HEK293 (cell line): ENCODE measurements at regions not wholly inside any gene's neighbourhood (a gene's known extent, or its start where the extent isn't known, plus 50 kb on each side); places are given as distances from the start of the nearest gene placed in this dataset.

Source experiments
- CTCF ChIA-PET: fragments of 350-600 bp; formaldehyde crosslinking; extraction: SDS; loops from one replicate; lab custom pipeline; 2021; ENCODE audit warnings: antibody characterized with exemption; lab: Yijun Ruan, JAX
- POLR2A ChIA-PET: fragments of 300-600 bp; formaldehyde crosslinking; extraction: SDS; loops from one replicate; lab custom pipeline; 2020; ENCODE audit warnings: antibody characterized with exemption, inconsistent platforms; lab: Yijun Ruan, JAX
- H3K27ac ChIP-seq: fragments of 200-500 bp; sonication (Bioruptor generic); 2 replicates; pipeline ENCODE4 v1.5.1; 2014; ENCODE audit warnings: low read depth, low read length, control low read depth, inconsistent platforms; ENCODE audit errors: extremely low read depth
- H3K36me3 ChIP-seq, 2 experiments: fragments of 200-500 bp in 1 of 2; sonication (Bioruptor generic) in 1 of 2; 1 replicate in 1 of 2; 2 replicates in 1 of 2; pipeline ENCODE4 v1.5.1; 2014 to 2017; ENCODE audit warnings: inconsistent platforms in 2 of 2, low read length in 2 of 2; ENCODE audit not compliant: control insufficient read depth in 2 of 2, insufficient read depth in 1 of 2
- H3K4me1 ChIP-seq: fragments of 200-500 bp; sonication (Bioruptor generic); 2 replicates; pipeline ENCODE4 v1.5.1; 2014; ENCODE audit warnings: mild to moderate bottlenecking, low read length, inconsistent platforms; ENCODE audit not compliant: control insufficient read depth, insufficient read depth
- H3K4me3 ChIP-seq: 2 replicates; pipeline ENCODE4 v1.5.1; 2011; ENCODE audit warnings: low read depth, mild to moderate bottlenecking, control low read depth, low read length, moderate library complexity
- H3K9me3 ChIP-seq: fragments of 200-500 bp; sonication (Bioruptor generic); 2 replicates; pipeline ENCODE4 v1.5.1; 2014; ENCODE audit warnings: low read depth, low read length, inconsistent platforms; ENCODE audit not compliant: control insufficient read depth, insufficient read depth
- EGR2 ChIP-seq: fragments of 450-650 bp; formaldehyde crosslinking; IDR thresholded peaks from 2 replicates; pipeline ENCODE4 v1.5.1; 2016; ENCODE audit warnings: low read depth, missing biosample characterization, missing genetic modification characterization
- HOXC10 ChIP-seq: sonication (generic); formaldehyde crosslinking; IDR thresholded peaks from 2 replicates; pipeline ENCODE4 v1.8.1; 2023; ENCODE audit warnings: mild to moderate bottlenecking, missing genetic modification reagents
- KLF8 ChIP-seq: fragments of 450-650 bp; formaldehyde crosslinking; IDR thresholded peaks from 2 replicates; pipeline ENCODE4 v1.5.1; 2016; ENCODE audit warnings: missing biosample characterization, missing genetic modification characterization
- SP7 ChIP-seq: fragments of 450-650 bp; formaldehyde crosslinking; IDR thresholded peaks from 2 replicates; pipeline ENCODE4 v1.5.1; 2016; ENCODE audit warnings: missing biosample characterization, missing genetic modification characterization
- TRIM28 ChIP-seq: IDR thresholded peaks from 2 replicates; pipeline ENCODE4 v1.6.1; 2011; ENCODE audit warnings: low read length, control low read depth, borderline replicate concordance
- YY2 ChIP-seq: fragments of 450-650 bp; formaldehyde crosslinking; IDR thresholded peaks from 2 replicates; pipeline ENCODE4 v1.5.1; 2016; ENCODE audit warnings: missing biosample characterization, missing genetic modification characterization
- ZBTB26 ChIP-seq: fragments of 450-650 bp; formaldehyde crosslinking; optimal IDR thresholded peaks from 2 replicates; pipeline ENCODE3; 2016; ENCODE audit warnings: missing biosample characterization, mild to moderate bottlenecking, missing genetic modification characterization
- ZEB2 ChIP-seq: fragments of 450-650 bp; formaldehyde crosslinking; IDR thresholded peaks from 2 replicates; pipeline ENCODE4 v1.5.1; 2016; ENCODE audit warnings: missing biosample characterization, missing genetic modification characterization
- ZFP41 ChIP-seq: fragments of 450-650 bp; formaldehyde crosslinking; IDR thresholded peaks from 2 replicates; pipeline ENCODE4 v1.5.1; 2016; ENCODE audit warnings: missing biosample characterization, missing genetic modification characterization, borderline replicate concordance
- ZNF16 ChIP-seq: fragments of 450-650 bp; formaldehyde crosslinking; IDR thresholded peaks from 2 replicates; pipeline ENCODE4 v1.5.1; 2016; ENCODE audit warnings: low read depth, missing biosample characterization, missing genetic modification characterization
- ZNF202 ChIP-seq: fragments of 450-650 bp; formaldehyde crosslinking; IDR thresholded peaks from 2 replicates; pipeline ENCODE4 v1.5.1; 2016; ENCODE audit warnings: missing biosample characterization, missing genetic modification characterization, borderline replicate concordance
- ZNF280D ChIP-seq: fragments of 450-650 bp; formaldehyde crosslinking; IDR thresholded peaks from 2 replicates; pipeline ENCODE4 v1.5.1; 2016; ENCODE audit warnings: missing biosample characterization, missing genetic modification characterization
- ZNF324 ChIP-seq: fragments of 450-650 bp; formaldehyde crosslinking; IDR thresholded peaks from 2 replicates; pipeline ENCODE4 v1.5.1; 2016; ENCODE audit warnings: missing biosample characterization, missing genetic modification characterization
- ZNF521 ChIP-seq: fragments of 450-650 bp; formaldehyde crosslinking; IDR thresholded peaks from 2 replicates; pipeline ENCODE4 v1.5.1; 2017; ENCODE audit warnings: missing biosample characterization, mild to moderate bottlenecking, missing genetic modification characterization
- ZNF530 ChIP-seq: fragments of 450-650 bp; formaldehyde crosslinking; IDR thresholded peaks from 2 replicates; pipeline ENCODE4 v1.5.1; 2016; ENCODE audit warnings: low read depth, missing biosample characterization, missing genetic modification characterization
- ZNF549 ChIP-seq: fragments of 450-650 bp; IDR thresholded peaks from 2 replicates; pipeline ENCODE4 v1.5.1; 2018; ENCODE audit warnings: missing biosample characterization, missing genetic modification characterization, mild to moderate bottlenecking, inconsistent platforms, moderate library complexity
- ZNF600 ChIP-seq: fragments of 450-650 bp; formaldehyde crosslinking; IDR thresholded peaks from 2 replicates; pipeline ENCODE4 v1.5.1; 2016; ENCODE audit warnings: missing biosample characterization, missing genetic modification characterization
- ZNF610 ChIP-seq: fragments of 450-650 bp; formaldehyde crosslinking; IDR thresholded peaks from 2 replicates; pipeline ENCODE4 v1.5.1; 2016; ENCODE audit warnings: missing biosample characterization, missing genetic modification characterization, borderline replicate concordance
- ZNF624 ChIP-seq: fragments of 450-650 bp; formaldehyde crosslinking; IDR thresholded peaks from 2 replicates; pipeline ENCODE4 v1.5.1; 2017; ENCODE audit warnings: missing biosample characterization, missing genetic modification characterization
- ZNF639 ChIP-seq: fragments of 450-650 bp; formaldehyde crosslinking; IDR thresholded peaks from 2 replicates; pipeline ENCODE4 v1.5.1; 2016; ENCODE audit warnings: missing biosample characterization, missing genetic modification characterization
- ZNF704 ChIP-seq: fragments of 450-650 bp; formaldehyde crosslinking; IDR thresholded peaks from 2 replicates; pipeline ENCODE4 v1.5.1; 2016; ENCODE audit warnings: missing biosample characterization, missing genetic modification characterization
- ZSCAN23 ChIP-seq: fragments of 450-650 bp; formaldehyde crosslinking; IDR thresholded peaks from 2 replicates; pipeline ENCODE4 v1.5.1; 2016; ENCODE audit warnings: missing biosample characterization, missing genetic modification characterization
- ZXDB ChIP-seq: fragments of 450-650 bp; formaldehyde crosslinking; IDR thresholded peaks from 2 replicates; pipeline ENCODE4 v1.5.1; 2016; ENCODE audit warnings: missing biosample characterization, missing genetic modification characterization
- TF ChIP-seq, protein P1 (sequence below): fragments of 450-650 bp; formaldehyde crosslinking; IDR thresholded peaks from 2 replicates; pipeline ENCODE4 v1.5.1; 2017; ENCODE audit warnings: missing biosample characterization, missing genetic modification characterization

GRCh38 chr10:81095238-81095637, 557.5 kb downstream of the SH2D4B start (continued):
- TF ChIP-seq KLF8 (tag by site-specific recombination) (no peak), HOXC10 (no peak), ZNF624 (tag by site-specific recombination) (no peak), ZNF324 (tag by site-specific recombination) (no peak), ZNF530 (tag by site-specific recombination) (no peak), ZNF549 (no peak), ZNF202 (tag by site-specific recombination) (no peak), ZEB2 (no peak)

DNA sequence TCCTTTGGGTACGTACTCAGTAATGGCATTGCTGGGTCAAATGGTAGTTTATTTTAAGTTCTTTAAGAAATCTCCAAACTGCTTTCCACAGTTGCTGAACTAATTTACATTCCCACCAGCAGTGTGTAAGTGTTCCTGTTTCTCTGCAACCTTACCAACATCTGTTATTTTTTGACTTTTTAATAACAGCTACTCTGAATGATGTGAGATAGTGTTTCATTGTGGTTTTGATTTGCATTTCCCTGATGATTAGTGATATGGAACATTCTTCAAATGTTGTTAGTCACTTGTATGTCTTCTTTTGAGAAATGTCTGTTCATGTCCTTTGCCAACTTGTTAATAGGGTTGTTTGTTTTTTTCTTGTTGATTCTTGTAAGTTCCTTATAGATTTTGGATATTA, 558.9 kb downstream of the SH2D4B start:
- Histone ChIP-seq H3K4me1 (no peaks in the 10 kb centered on the region), H3K36me3 (no peaks in the 10 kb centered on the region), H3K4me3 (no peak overlapping the region), H3K27ac (no peak overlapping the region), H3K9me3 (no peaks in the 10 kb centered on the region)
- TF ChIP-seq ZXDB (tag by site-specific recombination): no peak
- TF ChIP-seq, protein P1, sequence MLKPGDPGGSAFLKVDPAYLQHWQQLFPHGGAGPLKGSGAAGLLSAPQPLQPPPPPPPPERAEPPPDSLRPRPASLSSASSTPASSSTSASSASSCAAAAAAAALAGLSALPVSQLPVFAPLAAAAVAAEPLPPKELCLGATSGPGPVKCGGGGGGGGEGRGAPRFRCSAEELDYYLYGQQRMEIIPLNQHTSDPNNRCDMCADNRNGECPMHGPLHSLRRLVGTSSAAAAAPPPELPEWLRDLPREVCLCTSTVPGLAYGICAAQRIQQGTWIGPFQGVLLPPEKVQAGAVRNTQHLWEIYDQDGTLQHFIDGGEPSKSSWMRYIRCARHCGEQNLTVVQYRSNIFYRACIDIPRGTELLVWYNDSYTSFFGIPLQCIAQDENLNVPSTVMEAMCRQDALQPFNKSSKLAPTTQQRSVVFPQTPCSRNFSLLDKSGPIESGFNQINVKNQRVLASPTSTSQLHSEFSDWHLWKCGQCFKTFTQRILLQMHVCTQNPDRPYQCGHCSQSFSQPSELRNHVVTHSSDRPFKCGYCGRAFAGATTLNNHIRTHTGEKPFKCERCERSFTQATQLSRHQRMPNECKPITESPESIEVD (tag by site-specific recombination): no peak
- TF ChIP-seq ZNF16 (tag by site-specific recombination): no peak
- TF ChIP-seq ZNF610: no peak
- no peak for TF ChIP-seq ZNF280D (tag by site-specific recombination)
- no peak for TF ChIP-seq EGR2
- TF ChIP-seq ZNF202 (tag by site-specific recombination): no peak
- TF ChIP-seq ZNF704 (tag by site-specific recombination): no peak
- no peak for TF ChIP-seq ZNF521 (tag by site-specific recombination)
- TF ChIP-seq YY2: no peak
- TF ChIP-seq ZBTB26: no peak
- no peak for TF ChIP-seq ZSCAN23 (tag by site-specific recombination)
- TF ChIP-seq ZNF639 (tag by site-specific recombination): no peak
- TF ChIP-seq TRIM28: no peak
- no peak for TF ChIP-seq ZFP41 (tag by site-specific recombination)
- TF ChIP-seq SP7: no peak
- TF ChIP-seq ZNF600: no peak
- ChIA-PET CTCF (no interaction called here), POLR2A (no interaction called here)
